NCI-H2227 (cell line): ENCODE measurements at regions not wholly inside any gene's neighbourhood (a gene's known extent, or its start where the extent isn't known, plus 50 kb on each side); places are given as distances from the start of the nearest gene placed in this dataset.
"Not testable (repeated sequence)": the region's sequence is repeated elsewhere in the genome, so short reads cannot be mapped to it uniquely, and the experiment has no call there.

ENCODE experiments used
- DNase-seq: peaks from one replicate; lab custom pipeline; 2025; ENCODE audit not compliant: unreplicated experiment; lab: John Stamatoyannopoulos, UW

GRCh38 chr10:47165168-47165710 lies 134.8 kb upstream of the GDF10 start:
- DNase-seq: no peak

- no peak for DNase-seq
Measured at GRCh38 chr10:47165711-47166404, 134.1 kb upstream of the GDF10 start.

GRCh38 chr10:47166405-47166777 lies 133.6 kb upstream of the GDF10 start:
- DNase-seq: no peak

GRCh38 chr10:47166808-47167581 lies 133.0 kb upstream of the GDF10 start:
- DNase-seq: not testable (repeated sequence)

- no peak for DNase-seq
Measured at GRCh38 chr10:47167591-47167990, 132.4 kb upstream of the GDF10 start.

GRCh38 chr10:47169581-47169980 lies 130.4 kb upstream of the GDF10 start:
- DNase-seq: no peak

GRCh38 chr10:47173929-47174442 lies 126.0 kb upstream of the GDF10 start:
- DNase-seq: no peak

GRCh38 chr10:47175181-47176123 lies 124.5 kb upstream of the GDF10 start:
- DNase-seq: peak; percentile 18

- DNase-seq: no peak
Measured at GRCh38 chr10:47176206-47176902, 123.6 kb upstream of the GDF10 start.

- DNase-seq: no peak
Measured at GRCh38 chr10:47176903-47177868, 122.8 kb upstream of the GDF10 start.

GRCh38 chr10:47178537-47179290 lies 121.3 kb upstream of the GDF10 start:
- no peak for DNase-seq

- no peak for DNase-seq
Measured at GRCh38 chr10:47179291-47179647, 120.7 kb upstream of the GDF10 start.

GRCh38 chr10:47181052-47181849 lies 118.7 kb upstream of the GDF10 start:
- no peak for DNase-seq

- DNase-seq: no peak
Measured at GRCh38 chr10:47182934-47183703, 116.9 kb upstream of the GDF10 start.

GRCh38 chr10:47183704-47184041 lies 116.3 kb upstream of the GDF10 start:
- DNase-seq: no peak

- no peak for DNase-seq
Measured at GRCh38 chr10:47184273-47184672, 115.7 kb upstream of the GDF10 start.

GRCh38 chr10:47184724-47185330 lies 115.2 kb upstream of the GDF10 start:
- DNase-seq: no peak
